ENCODE measurements at regions not wholly inside any gene's neighbourhood (a gene's known extent, or its start where the extent isn't known, plus 50 kb on each side); places are given as distances from the start of the nearest gene placed in this dataset.
"Not testable (repeated sequence)": the region's sequence is repeated elsewhere in the genome, so short reads cannot be mapped to it uniquely, and the experiment has no call there.

DNA sequence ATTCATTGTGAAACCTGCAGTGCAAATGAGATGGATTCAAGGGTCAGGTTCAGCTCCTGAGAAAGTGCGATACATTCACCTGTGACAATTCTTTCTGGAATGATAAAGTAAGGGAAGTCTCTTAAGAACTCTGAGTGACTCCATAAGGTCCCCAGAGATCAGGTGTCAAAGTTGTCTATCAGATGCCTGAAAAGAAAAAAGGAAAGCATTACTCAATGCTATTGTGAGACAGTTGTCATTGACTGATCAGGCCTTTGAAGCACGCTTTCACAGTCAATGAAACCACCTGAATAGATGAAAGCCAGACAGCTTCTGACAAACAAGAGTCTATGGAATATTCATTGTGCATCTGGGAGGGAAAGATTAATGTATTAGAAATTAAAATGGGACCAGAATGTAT is 252.7 kb upstream of the GALNT5 start:
- ATAC-seq (ENCODE audit: low read depth), result no peak
- H3K36me3 ChIP-seq (ENCODE audit: low read depth), result no peaks in the 10 kb centered on the region
- DNase-seq (ENCODE audit: low spot score), result no peak

DNA sequence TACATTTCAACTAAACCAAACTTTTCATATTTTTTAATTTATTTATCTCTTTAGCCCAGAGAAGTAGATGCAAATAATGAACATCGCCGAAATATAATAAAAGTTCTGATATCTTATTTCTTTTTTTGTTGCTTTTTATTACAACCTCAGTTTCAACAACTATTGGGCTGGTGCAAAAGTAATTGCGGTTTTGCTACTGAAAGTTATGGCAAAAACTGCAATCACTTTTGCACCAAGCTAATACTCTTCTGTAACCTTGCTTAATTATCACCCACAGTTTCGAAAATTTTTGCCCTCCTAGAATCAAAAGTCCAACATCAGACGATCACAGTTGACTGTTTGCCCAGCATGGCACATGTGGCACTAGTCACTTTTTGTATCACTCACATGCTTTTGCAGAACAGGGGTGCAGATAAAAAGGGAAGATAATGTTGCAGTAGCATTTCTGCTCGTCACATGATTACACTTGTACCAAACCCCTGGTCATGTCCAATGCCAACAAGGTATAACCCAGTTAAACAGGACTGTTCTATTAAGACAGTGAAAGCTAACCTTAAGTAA is 242.4 kb upstream of the GALNT5 start:
- DNase-seq (ENCODE audit: low spot score), result no peak
- no peak for ATAC-seq (ENCODE audit: low read depth)
- Histone ChIP-seq H3K4me1 (ENCODE audit: insufficient read depth, poor library complexity, severe bottlenecking) (no peaks in the 10 kb centered on the region), H3K4me3 (ENCODE audit: severe bottlenecking) (no peak overlapping the region), H3K27ac (ENCODE audit: poor library complexity, severe bottlenecking) (no peak overlapping the region), H3K36me3 (ENCODE audit: low read depth) (no peaks in the 10 kb centered on the region), H3K9me3 (ENCODE audit: severe bottlenecking) (no peaks in the 10 kb centered on the region), H3K27me3 (ENCODE audit: insufficient read depth, poor library complexity, severe bottlenecking) (no peaks in the 10 kb centered on the region)
- TF ChIP-seq CTCF (IDR thresholded peaks at IDR 0.05; ENCODE audit: poor library complexity, severe bottlenecking), result no peak

More for the DNA sequence above, 252.7 kb upstream of the GALNT5 start:
- no peak for TF ChIP-seq CTCF (IDR thresholded peaks at IDR 0.05; ENCODE audit: poor library complexity, severe bottlenecking)
- H3K27ac ChIP-seq (ENCODE audit: poor library complexity, severe bottlenecking), result no peak overlapping the region
- H3K4me1 ChIP-seq (ENCODE audit: insufficient read depth, poor library complexity, severe bottlenecking), result no peaks in the 10 kb centered on the region
- H3K27me3 ChIP-seq (ENCODE audit: insufficient read depth, poor library complexity, severe bottlenecking), result no peaks in the 10 kb centered on the region
- no peak overlapping the region for H3K4me3 ChIP-seq (ENCODE audit: severe bottlenecking)
- no peaks in the 10 kb centered on the region for H3K9me3 ChIP-seq (ENCODE audit: severe bottlenecking)

DNA sequence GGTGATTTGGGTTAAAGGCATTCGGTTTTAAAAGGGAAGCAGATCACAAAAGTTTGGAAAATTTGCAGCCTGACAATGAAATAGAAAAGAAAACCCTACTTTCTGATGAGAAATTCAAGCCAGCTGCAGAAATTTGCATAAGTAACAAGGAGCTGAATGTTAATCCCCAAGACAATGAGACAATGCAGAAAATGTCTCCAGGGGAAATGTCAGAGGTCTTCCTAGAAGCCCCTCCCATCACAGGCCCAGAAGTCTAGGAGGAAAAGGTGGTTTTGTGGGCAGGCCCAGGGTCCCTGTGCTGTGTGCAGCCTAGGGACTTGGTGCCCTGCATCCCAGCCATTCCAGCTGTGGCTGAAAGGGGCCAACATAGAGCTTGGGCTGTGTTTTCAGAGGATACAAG is 234.2 kb upstream of the GALNT5 start:
- H3K4me1 ChIP-seq (ENCODE audit: insufficient read depth, poor library complexity, severe bottlenecking); ATAC-seq (ENCODE audit: low read depth); DNase-seq (ENCODE audit: low spot score); H3K27ac ChIP-seq (ENCODE audit: poor library complexity, severe bottlenecking); H3K9me3 ChIP-seq (ENCODE audit: severe bottlenecking); H3K27me3 ChIP-seq (ENCODE audit: insufficient read depth, poor library complexity, severe bottlenecking); H3K36me3 ChIP-seq (ENCODE audit: low read depth); H3K4me3 ChIP-seq (ENCODE audit: severe bottlenecking): not testable (repeated sequence)

GRCh38 chr2:157024129-157024528 is 233.4 kb upstream of the GALNT5 start:
- Histone ChIP-seq H3K27me3 (ENCODE audit: insufficient read depth, poor library complexity, severe bottlenecking) (no peaks in the 10 kb centered on the region), H3K27ac (ENCODE audit: poor library complexity, severe bottlenecking) (no peak overlapping the region), H3K36me3 (ENCODE audit: low read depth) (no peaks in the 10 kb centered on the region), H3K4me3 (ENCODE audit: severe bottlenecking) (no peak overlapping the region), H3K4me1 (ENCODE audit: insufficient read depth, poor library complexity, severe bottlenecking) (no peaks in the 10 kb centered on the region), H3K9me3 (ENCODE audit: severe bottlenecking) (no peaks in the 10 kb centered on the region)
- no peak for DNase-seq (ENCODE audit: low spot score)
- TF ChIP-seq CTCF (IDR thresholded peaks at IDR 0.05; ENCODE audit: poor library complexity, severe bottlenecking), result no peak
- no peak for ATAC-seq (ENCODE audit: low read depth)

DNA sequence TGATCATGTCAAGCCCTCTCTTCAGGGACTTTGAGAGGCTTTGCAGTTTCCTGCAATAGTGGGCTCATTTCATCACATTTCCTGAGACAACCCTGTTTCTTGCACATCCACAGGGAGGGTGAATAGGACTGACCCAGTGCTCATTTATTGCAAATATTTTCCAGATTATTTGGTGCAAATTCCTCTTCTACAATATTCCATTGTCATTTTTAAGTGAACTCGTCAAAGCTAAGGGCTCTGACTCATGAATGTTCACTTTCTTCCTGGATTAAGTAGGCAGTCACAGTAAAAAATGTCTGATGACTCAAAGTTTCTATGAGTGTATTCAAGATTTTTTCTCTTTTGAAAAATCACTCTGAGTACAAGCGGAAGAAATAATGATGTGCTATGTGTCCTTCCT is 225.5 kb upstream of the GALNT5 start:
- peaks cover 22% of the 10 kb centered on the region for H3K4me1 ChIP-seq (ENCODE audit: insufficient read depth, poor library complexity, severe bottlenecking)
- peak overlapping the region; percentile 86 for H3K27ac ChIP-seq (ENCODE audit: poor library complexity, severe bottlenecking)
- no peak for TF ChIP-seq CTCF (IDR thresholded peaks at IDR 0.05; ENCODE audit: poor library complexity, severe bottlenecking)
- ATAC-seq (ENCODE audit: low read depth) (peak; percentile 97), DNase-seq (ENCODE audit: low spot score) (no peak)
- H3K4me3 ChIP-seq (ENCODE audit: severe bottlenecking), result no peak overlapping the region
- no peaks in the 10 kb centered on the region for H3K27me3 ChIP-seq (ENCODE audit: insufficient read depth, poor library complexity, severe bottlenecking)
- no peaks in the 10 kb centered on the region for H3K36me3 ChIP-seq (ENCODE audit: low read depth)
- H3K9me3 ChIP-seq (ENCODE audit: severe bottlenecking), result no peaks in the 10 kb centered on the region
